ENCODE measurements at regions not wholly inside any gene's neighbourhood (a gene's known extent, or its start where the extent isn't known, plus 50 kb on each side); places are given as distances from the start of the nearest gene placed in this dataset.

GRCh38 chr7:131767591-131767990 lies 211.2 kb upstream of the PODXL start:
- Mint-ChIP-seq H3K4me1 (ENCODE audit: low read depth) (no peaks in the 10 kb centered on the region), H3K27ac (no peak overlapping the region), H3K4me3 (no peak overlapping the region), H3K27me3 (peaks cover 10% of the 10 kb centered on the region), H3K9me3 (no peaks in the 10 kb centered on the region), H3K36me3 (ENCODE audit: low read depth) (no peaks in the 10 kb centered on the region)
- ChIA-PET CTCF (no interaction called here), POLR2A (no interaction called here)
- no peaks in the 10 kb centered on the region for H3K4me1 ChIP-seq (ENCODE audit: insufficient read depth, low read length)
- no peak overlapping the region for H3K27ac ChIP-seq (ENCODE audit: low read depth in 1 of 2, low read length in 2 of 2)
- no peak for DNase-seq
- no peaks in the 10 kb centered on the region for H3K9me3 ChIP-seq (ENCODE audit: control insufficient read depth in 1 of 2, insufficient read depth in 1 of 2, low read length in 2 of 2)
- no peak overlapping the region for H3K4me3 ChIP-seq (ENCODE audit: low read length)
- no peaks in the 10 kb centered on the region for H3K27me3 ChIP-seq (ENCODE audit: control insufficient read depth in 1 of 2, insufficient read depth in 2 of 2, low read length in 2 of 2)
- intact Hi-C loops (cut with DNase I, micrococcal nuclease) = no loop called here
- TF ChIP-seq CTCF (IDR thresholded peaks at IDR 0.05) = no peak
- no peak for ATAC-seq (ENCODE audit: poor library complexity)
- H3K36me3 ChIP-seq (ENCODE audit: insufficient read depth, low read length) = no peaks in the 10 kb centered on the region

GRCh38 chr7:131765575-131765974 lies 209.1 kb upstream of the PODXL start:
- Histone ChIP-seq H3K27ac (ENCODE audit: low read depth in 1 of 2, low read length in 2 of 2) (no peak overlapping the region), H3K4me3 (ENCODE audit: low read length) (no peak overlapping the region), H3K27me3 (ENCODE audit: control insufficient read depth in 1 of 2, insufficient read depth in 2 of 2, low read length in 2 of 2) (peaks cover 0 to 5% of the 10 kb centered on the region in 2 experiments), H3K4me1 (ENCODE audit: insufficient read depth, low read length) (no peaks in the 10 kb centered on the region), H3K36me3 (ENCODE audit: insufficient read depth, low read length) (no peaks in the 10 kb centered on the region), H3K9me3 (ENCODE audit: control insufficient read depth in 1 of 2, insufficient read depth in 1 of 2, low read length in 2 of 2) (no peaks in the 10 kb centered on the region)
- POLR2A ChIA-PET = no interaction called here
- Mint-ChIP-seq H3K27ac (no peak overlapping the region), H3K36me3 (ENCODE audit: low read depth) (no peaks in the 10 kb centered on the region), H3K4me1 (ENCODE audit: low read depth) (no peaks in the 10 kb centered on the region), H3K4me3 (no peak overlapping the region), H3K27me3 (peaks cover 25% of the 10 kb centered on the region), H3K9me3 (no peaks in the 10 kb centered on the region)
- ATAC-seq (ENCODE audit: poor library complexity) (no peak), DNase-seq (no peak)
- intact Hi-C loops (cut with DNase I, micrococcal nuclease) = no loop called here
- no peak for TF ChIP-seq CTCF (IDR thresholded peaks at IDR 0.05)
- CTCF ChIA-PET = no interaction called here

GRCh38 chr7:131764143-131764775 lies 207.8 kb upstream of the PODXL start:
- Histone ChIP-seq H3K9me3 (ENCODE audit: control insufficient read depth in 1 of 2, insufficient read depth in 1 of 2, low read length in 2 of 2) (no peaks in the 10 kb centered on the region), H3K36me3 (ENCODE audit: insufficient read depth, low read length) (no peaks in the 10 kb centered on the region), H3K27ac (ENCODE audit: low read depth in 1 of 2, low read length in 2 of 2) (no peak overlapping the region), H3K4me3 (ENCODE audit: low read length) (no peak overlapping the region), H3K4me1 (ENCODE audit: insufficient read depth, low read length) (no peaks in the 10 kb centered on the region), H3K27me3 (ENCODE audit: control insufficient read depth in 1 of 2, insufficient read depth in 2 of 2, low read length in 2 of 2) (peaks cover 0 to 7% of the 10 kb centered on the region in 2 experiments)
- POLR2A ChIA-PET = no interaction called here
- Mint-ChIP-seq H3K36me3 (ENCODE audit: low read depth) (no peaks in the 10 kb centered on the region), H3K4me1 (ENCODE audit: low read depth) (no peaks in the 10 kb centered on the region), H3K27me3 (peaks cover 37% of the 10 kb centered on the region), H3K4me3 (no peak overlapping the region), H3K9me3 (no peaks in the 10 kb centered on the region), H3K27ac (no peak overlapping the region)
- CTCF ChIA-PET = no interaction called here
- intact Hi-C loops (cut with DNase I, micrococcal nuclease) = no loop called here
- ATAC-seq (ENCODE audit: poor library complexity) = no peak
- DNase-seq = no peak
- no peak for TF ChIP-seq CTCF (IDR thresholded peaks at IDR 0.05)
